HCT116 (cell line): ENCODE measurements at regions not wholly inside any gene's neighbourhood (a gene's known extent, or its start where the extent isn't known, plus 50 kb on each side); places are given as distances from the start of the nearest gene placed in this dataset.

Experiments
- FOSL1 ChIP-seq: IDR thresholded peaks from 2 replicates; pipeline ENCODE4 v1.6.1; 2012; ENCODE audit warnings: low read depth
- JUND ChIP-seq: IDR thresholded peaks from 2 replicates; pipeline ENCODE4 v1.6.1; 2012
- POLR2A ChIP-seq: IDR thresholded peaks from 2 replicates; pipeline ENCODE4 v1.7.0; 2011; ENCODE audit warnings: borderline replicate concordance; ENCODE audit not compliant: insufficient read depth, insufficient read length; ENCODE audit errors: extremely low read depth
- ZFX ChIP-seq: fragments of 450-650 bp; IDR thresholded peaks from 2 replicates; pipeline ENCODE4 v1.6.1; 2017
- TF ChIP-seq, protein P1 (sequence below), 3 experiments: fragments of 200-600 bp in 1 of 3; sonication (generic) in 1 of 3; IDR thresholded peaks in 2 of 3; conservative IDR thresholded peaks in 1 of 3; 2 replicates each; pipeline ENCODE4 v1.5.1; 2012 to 2017; ENCODE audit warnings: low read depth in 2 of 3, low read length in 2 of 3, antibody characterized with exemption in 1 of 3, borderline replicate concordance in 1 of 3, control low read depth in 1 of 3, mild to moderate bottlenecking in 1 of 3, mixed read lengths in 1 of 3, mixed run types in 1 of 3, moderate library complexity in 1 of 3; ENCODE audit not compliant: insufficient read depth in 1 of 3
- TF ChIP-seq, protein P2 (sequence below): IDR thresholded peaks from 2 replicates; pipeline ENCODE4 v1.6.1; 2011; ENCODE audit warnings: mild to moderate bottlenecking, low read length, moderate library complexity; ENCODE audit not compliant: insufficient replicate concordance; ENCODE audit errors: extremely low read depth

DNA sequence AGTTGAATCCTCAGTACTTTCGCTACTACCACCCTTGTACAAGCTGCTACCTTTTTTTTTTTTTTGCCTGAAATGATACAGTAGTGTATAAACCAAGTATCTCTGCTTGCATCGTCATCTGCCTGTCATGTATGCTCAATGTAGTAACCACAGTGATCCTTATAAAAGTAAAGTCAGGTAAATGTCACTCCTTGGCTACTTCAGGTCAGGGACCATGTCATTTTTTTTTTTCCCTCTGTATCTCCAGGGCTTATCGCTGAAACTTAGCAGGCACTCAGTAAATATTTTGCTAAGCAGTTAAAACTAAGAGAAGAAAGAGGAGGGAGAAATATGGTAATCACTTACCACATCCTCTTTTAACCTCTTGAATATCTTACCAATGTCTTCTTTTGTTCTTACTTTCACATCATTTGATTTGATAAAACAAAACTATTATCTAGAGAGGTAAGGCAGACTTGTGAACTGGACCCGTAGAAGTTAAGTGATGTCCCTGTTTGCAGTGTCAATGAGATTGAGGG is 96.8 kb upstream of the KLF12 start:
- no peak for TF ChIP-seq POLR2A
- TF ChIP-seq, protein P1, sequence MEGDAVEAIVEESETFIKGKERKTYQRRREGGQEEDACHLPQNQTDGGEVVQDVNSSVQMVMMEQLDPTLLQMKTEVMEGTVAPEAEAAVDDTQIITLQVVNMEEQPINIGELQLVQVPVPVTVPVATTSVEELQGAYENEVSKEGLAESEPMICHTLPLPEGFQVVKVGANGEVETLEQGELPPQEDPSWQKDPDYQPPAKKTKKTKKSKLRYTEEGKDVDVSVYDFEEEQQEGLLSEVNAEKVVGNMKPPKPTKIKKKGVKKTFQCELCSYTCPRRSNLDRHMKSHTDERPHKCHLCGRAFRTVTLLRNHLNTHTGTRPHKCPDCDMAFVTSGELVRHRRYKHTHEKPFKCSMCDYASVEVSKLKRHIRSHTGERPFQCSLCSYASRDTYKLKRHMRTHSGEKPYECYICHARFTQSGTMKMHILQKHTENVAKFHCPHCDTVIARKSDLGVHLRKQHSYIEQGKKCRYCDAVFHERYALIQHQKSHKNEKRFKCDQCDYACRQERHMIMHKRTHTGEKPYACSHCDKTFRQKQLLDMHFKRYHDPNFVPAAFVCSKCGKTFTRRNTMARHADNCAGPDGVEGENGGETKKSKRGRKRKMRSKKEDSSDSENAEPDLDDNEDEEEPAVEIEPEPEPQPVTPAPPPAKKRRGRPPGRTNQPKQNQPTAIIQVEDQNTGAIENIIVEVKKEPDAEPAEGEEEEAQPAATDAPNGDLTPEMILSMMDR (IDR thresholded peaks at IDR 0.05 in 2 of 3, conservative IDR thresholded peaks at IDR 0.05 in 1 of 3; ENCODE audit: borderline replicate concordance in 1 of 3, insufficient read depth in 1 of 3, low read depth in 2 of 3, low read length in 2 of 3): no peak
- no peak for TF ChIP-seq FOSL1
- TF ChIP-seq, protein P2, sequence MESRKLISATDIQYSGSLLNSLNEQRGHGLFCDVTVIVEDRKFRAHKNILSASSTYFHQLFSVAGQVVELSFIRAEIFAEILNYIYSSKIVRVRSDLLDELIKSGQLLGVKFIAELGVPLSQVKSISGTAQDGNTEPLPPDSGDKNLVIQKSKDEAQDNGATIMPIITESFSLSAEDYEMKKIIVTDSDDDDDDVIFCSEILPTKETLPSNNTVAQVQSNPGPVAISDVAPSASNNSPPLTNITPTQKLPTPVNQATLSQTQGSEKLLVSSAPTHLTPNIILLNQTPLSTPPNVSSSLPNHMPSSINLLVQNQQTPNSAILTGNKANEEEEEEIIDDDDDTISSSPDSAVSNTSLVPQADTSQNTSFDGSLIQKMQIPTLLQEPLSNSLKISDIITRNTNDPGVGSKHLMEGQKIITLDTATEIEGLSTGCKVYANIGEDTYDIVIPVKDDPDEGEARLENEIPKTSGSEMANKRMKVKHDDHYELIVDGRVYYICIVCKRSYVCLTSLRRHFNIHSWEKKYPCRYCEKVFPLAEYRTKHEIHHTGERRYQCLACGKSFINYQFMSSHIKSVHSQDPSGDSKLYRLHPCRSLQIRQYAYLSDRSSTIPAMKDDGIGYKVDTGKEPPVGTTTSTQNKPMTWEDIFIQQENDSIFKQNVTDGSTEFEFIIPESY: no peak
- TF ChIP-seq ZFX: no peak
- no peak for TF ChIP-seq JUND
